NCI-H510A (cell line): ENCODE measurements at regions not wholly inside any gene's neighbourhood (a gene's known extent, or its start where the extent isn't known, plus 50 kb on each side); places are given as distances from the start of the nearest gene placed in this dataset.

Experiments used
- DNase-seq: peaks from one replicate; lab custom pipeline; 2025; lab: John Stamatoyannopoulos, UW

DNA sequence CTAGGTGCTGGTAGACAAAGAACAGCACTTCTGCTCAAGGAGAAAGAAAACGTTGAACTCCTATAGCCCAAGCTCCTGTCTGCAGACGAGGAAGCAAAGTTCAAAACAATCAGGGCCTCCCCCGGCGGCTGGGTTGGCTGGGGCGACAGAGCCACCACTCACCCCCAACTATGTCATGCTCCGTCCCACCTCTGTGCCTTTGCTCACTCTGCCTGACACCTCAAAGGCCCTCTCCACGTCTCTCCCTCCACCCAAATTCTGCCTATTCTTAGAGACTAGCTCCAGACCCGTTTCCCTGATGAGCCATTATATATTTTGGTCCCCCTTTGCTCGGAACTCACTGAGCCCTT is 304.3 kb downstream of the TLE3 start:
- DNase-seq: no peak

DNA sequence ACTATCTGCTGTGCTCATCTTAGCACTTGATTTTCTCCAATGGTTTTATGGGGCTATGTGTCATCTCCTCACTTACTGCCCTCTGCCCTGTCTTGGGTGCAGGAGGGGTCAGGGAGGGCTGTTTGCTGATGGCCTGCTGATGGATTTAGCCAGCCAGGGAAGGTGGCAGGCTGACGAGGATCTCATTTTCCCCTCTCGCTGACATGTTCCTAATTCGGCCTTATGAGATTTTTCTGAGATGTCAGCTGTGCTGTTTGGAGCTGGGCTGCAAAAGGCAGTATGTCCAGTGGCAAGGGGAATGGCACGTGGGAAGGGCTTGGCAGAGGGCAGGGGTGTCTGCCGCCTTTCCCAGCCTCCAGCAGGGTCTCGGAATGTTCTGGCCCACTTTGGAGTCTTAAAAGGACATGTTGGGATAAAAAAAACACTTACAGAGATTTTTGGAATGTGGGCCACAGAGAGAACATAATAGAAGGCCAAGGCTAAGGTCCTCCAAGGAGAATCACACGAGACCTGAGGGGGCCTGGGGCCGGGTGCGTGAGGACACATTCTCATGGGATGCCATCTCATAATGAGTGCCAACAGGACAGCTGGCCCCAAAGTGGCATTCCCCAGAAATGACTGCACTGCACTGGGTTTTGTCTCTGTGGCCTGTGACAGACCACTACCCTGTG is 303.8 kb downstream of the TLE3 start:
- DNase-seq: no peak

DNA sequence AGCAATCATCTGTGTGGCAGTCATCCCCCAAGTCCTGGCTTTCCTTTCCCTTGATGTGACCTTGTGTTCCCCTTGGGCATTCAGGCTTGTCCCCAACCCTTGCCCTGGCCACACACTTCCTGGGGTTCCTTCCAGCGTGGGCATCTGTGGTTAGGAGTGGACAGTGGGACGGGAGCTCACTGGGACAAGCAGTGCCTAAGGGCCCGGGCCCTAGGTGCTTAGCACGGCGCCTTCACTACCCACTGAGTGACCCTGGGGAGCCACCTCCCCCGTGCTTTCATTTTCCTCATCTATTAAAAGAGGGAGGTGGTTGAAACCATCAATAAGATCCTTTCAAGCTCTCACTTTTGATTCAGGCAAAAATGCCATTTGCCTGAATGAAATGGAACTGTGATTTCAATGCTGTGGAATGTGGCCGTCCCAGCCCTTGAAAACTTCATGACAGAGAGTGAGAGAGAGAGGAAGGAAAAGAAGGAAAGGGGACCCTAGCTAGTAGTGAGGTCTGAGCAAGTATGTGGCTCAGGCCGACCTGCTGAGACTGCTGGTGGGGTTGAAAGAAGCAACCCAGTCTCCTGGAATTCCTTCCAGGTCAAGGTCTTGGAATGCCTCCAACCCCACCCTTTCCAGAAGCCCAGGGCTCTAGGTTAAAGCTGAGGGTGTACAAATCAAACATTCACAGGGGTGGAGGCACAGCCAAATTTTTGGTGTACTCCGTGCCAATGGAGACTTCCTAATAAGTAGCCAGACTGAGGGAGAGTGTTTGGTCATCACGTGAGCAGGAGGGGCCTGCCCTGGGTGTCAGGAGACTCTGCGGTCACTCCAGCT is 302.9 kb downstream of the TLE3 start:
- no peak for DNase-seq

DNA sequence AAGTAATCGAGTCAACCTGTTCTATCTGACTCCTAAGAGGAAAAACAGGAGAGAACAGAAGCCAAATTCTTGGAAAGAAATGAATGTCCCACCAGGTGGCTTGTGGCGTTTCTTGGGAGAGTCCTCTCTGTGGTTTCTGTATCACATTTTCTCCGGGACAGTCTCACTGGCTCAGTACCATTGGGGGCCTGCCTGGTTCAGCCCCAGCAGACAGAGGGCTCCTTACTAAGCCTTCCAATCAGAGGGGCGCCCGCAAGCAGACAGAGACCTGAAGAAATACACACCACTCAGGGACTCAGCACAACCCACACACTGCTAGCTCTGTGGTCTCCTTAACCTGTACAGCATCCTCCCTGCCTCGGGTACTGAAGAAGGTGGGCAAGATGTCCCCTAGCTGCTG is 302.1 kb downstream of the TLE3 start:
- DNase-seq: no peak

DNA sequence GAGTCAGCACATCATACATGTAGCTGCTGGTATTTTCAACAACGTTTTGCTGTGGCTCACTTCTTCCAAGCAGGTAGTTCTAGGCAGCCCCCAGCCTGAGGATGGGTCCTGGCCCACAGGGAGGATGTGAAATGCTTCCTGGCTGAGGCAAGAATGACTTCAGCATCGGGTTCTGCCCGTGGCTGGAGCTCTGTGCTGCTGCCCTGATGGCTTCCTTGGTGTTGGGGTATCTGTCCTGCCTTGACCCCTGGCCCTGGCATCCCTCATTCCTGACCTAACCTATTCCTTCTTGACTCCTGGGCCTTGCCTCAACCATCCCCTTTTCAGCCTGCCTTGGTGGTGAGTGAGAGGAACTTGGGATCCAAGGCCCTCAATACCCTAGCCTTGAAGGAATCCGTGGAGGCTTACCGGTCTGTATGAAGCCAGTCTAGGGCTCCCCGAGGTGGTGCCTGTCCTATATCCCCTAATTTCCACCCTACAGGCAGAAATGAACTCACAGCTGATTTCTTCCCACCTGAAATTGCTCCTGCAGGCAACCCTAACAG is 300.6 kb downstream of the TLE3 start:
- no peak for DNase-seq

DNA sequence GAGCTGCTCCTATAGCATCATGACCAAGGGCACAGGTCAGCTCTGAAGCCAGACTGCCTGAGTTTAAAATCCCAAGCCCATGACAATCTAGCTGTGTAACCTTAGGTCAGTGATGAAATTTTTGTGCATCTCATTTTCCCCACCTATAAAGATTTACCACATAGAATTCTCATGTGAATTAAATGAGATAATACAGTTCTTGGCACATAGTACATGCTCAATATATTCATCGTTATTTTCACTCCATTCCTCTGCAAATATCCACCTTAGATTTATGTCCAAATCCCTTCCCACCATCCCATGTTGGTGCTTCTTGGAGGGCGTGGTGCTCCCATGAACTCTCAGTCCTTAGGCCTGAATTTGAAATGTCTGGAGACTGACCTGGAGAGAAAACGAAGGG is 300.1 kb downstream of the TLE3 start:
- DNase-seq: no peak

DNA sequence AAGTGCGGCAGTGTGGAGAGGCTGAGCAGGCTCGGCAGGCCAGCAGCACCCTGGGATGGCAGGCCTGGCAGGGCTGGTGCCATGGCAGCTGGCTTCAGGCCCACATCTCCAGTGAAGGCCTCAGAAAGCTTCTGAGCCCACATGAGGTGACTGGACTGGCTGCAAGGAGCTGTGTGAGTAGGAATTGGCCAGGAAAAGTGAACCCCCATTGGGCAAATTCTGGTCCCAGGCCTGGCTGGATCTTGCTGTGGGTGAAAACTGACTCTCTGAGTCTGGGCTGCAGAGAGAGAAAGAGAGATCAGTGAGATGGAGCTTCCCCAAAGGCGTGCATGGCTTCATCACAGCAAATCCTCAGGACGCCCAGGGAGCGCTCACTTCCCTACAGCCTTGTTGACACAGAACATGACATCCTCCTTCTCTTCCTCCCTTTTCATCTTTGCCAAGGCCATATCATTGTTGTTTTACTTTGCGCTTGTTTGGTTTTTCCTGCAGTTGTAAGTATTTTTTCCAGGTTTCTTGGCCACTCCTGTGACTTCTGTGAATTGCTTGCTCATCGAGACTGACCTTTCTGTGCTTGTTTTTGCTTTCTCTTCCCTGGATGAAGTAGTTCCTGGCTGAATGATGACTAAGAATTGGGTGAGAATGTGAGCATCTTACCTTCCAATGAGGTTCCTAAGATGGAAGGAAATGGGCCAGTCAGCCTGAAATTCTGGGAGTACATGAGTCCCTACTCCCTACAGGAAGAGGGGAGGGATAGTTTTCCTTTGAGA is 299.1 kb downstream of the TLE3 start:
- DNase-seq: no peak

DNA sequence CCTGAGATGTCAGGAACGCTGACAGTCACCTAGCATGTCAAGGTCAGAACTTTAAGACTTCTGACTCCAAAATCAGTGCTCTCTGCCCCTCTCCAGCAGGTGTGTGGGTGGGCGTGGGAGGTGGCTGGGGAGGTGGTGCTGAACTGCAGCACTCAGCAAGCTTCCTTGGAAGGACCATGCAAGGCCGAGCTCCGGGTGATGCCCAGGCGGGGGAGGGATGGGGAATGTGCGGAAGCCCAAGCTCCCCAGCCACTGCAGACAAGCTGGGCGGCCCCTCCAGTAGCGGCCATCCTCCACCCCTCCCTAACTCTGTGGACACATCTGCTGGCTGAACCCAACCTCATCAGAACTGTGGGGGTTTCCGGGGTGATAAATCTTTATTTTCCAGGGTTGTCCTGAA is 296.6 kb downstream of the TLE3 start:
- DNase-seq: no peak

DNA sequence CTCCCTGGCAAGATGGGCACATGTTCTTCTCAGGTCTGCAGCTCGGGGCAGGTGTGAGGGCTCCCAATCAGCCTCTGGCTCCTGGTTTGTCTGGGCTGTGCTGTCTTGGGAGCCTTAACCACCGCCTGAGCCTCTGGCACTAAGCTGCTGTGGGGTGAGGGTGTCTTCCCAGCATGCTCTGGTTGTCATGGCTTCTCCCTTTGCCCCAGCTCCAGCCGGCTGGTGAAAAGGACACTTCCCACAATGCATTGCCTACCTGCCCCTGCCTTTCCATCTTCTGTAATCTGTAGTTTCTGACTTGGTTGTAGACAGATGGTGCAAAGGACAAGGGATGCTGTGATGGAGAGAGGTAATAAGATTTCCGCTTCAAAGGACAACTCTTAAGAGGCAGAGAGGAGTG is 295.3 kb downstream of the TLE3 start:
- DNase-seq: no peak

DNA sequence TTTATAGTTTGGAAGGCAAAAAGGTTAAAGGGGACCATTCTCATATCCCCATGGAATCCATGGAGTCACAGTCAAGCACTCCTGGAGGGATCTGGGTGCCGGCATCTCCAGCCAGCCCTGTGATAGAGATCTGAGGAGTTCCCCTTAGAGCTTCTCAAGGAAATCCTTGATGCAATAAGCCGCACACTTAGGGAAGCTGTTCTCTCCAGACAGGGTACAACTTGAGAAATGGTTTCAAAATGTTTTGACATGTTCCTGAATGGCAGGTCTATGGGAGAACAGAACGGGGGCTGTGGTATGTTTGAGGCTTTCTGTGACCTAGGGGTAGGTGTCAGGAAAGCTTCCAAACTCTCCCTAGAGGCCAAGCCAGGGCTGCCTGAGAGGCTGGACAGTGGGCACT is 292.9 kb downstream of the TLE3 start:
- no peak for DNase-seq

DNA sequence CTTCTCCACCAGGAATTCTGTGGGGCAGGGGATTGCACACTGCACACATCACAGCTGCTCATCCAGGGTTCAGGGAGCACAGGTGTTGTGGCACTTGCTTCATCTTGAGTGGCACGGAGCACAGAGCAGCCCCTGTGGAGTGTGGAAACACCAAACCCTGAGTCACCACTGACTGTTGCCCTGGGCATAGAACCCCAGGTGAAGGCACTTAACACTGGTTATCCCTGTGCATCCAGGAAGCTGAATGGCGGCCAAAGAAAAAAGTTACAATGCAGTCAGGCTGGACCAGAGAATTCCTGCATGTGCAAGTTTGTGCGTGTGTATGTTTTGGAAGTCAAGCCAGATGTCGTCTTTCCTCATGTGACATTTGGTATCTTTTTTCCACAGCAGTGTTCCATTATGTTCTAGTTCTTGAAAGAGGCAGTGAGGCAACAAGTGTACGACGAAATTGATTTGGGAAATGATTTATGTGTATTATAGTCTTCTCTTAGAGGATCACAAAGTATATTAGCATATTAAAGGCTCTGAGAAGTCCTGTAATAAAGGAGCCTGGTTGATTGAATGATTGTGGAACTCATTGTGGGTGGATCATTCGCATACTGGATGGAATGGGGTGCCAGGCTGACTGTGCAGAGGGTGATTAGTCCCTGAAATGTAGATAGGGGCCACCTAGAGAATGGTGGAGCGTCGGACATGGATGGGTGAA is 292.3 kb downstream of the TLE3 start:
- no peak for DNase-seq

DNA sequence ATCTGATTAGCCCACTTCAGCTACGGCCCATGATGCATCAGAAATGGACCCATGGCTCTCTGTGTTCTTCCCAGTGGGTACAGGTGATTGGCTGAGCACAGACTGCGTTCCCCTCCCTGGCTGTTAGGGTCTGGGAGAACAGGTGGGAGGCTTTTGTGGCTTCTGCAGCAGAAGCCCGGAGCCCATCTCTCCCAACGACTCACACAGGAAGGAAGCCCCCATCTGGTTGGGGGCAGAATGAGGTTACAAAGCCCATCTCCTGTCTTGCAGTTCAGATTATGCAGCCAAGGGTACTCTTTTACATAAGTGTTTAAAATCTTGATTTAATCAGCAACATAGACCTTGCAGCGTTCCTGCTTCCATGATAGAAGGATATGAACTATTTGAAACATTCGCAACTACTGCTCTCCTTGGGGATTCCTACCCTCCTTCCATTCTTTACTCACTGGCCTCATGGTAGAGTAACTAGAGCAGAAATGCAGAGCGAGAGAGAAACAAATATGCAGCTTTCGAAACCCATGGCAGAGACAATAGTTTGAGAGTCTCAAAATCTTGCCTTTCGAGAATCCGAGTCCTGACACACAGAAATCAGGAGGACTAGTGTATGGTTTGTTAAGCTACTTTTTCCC is 291.3 kb downstream of the TLE3 start:
- DNase-seq: no peak

DNA sequence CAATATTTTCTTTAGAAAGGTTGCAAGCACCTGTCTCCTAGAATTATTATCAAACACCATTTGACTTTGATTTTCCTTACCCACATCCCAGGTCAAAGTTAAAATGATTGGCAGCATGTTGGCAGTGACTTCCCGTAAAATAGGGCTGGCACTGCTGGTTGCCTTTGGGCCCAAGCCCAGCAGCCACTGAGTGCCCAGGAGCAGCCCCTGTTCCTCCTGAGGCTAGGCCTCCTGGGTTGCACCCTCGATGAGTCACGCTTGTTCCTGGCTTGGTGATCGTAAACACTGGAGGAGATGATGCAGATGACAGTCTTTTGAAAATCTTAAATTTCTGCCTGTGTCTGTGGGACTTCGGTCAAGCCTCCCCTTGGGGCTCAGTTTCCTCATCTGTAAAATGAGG is 290.0 kb downstream of the TLE3 start:
- no peak for DNase-seq

DNA sequence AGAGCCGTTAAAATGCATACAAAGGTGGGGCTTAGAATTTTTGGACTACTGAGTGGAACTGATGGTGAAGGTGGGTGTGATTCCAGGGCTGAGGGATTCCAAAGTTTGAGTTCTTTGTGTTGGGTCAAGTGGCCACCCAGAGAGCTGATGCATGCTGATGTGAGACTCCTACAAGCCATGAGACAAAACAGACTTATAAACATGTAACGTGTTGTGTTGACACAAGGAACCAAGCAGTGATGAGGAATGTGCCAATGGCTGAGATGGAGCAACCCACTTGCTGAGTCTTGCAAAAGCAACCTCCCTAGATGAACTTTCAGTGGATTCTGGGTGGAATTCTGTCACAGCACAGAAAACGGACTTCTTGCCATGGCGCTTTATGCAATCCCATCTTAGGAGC is 289.0 kb downstream of the TLE3 start:
- DNase-seq: no peak

DNA sequence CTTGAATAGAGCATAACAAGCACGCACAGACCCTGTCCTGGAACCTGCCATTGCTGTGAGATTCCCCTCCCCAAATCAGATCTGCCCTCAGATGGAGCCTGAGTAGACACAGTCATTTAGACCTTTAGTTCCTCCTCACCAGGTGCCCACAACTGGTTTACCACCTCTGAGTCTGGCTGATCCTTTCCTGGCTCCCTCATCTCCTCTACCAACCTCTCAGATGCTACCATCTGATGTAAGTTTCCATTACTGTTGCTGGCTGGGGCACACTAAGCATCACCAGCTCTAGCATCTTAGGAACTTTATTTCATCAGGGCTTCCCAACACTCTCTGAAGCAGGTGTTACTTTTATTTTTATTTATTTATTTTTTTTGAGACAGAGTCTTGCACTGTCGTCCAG is 288.3 kb downstream of the TLE3 start:
- DNase-seq: no peak

DNA sequence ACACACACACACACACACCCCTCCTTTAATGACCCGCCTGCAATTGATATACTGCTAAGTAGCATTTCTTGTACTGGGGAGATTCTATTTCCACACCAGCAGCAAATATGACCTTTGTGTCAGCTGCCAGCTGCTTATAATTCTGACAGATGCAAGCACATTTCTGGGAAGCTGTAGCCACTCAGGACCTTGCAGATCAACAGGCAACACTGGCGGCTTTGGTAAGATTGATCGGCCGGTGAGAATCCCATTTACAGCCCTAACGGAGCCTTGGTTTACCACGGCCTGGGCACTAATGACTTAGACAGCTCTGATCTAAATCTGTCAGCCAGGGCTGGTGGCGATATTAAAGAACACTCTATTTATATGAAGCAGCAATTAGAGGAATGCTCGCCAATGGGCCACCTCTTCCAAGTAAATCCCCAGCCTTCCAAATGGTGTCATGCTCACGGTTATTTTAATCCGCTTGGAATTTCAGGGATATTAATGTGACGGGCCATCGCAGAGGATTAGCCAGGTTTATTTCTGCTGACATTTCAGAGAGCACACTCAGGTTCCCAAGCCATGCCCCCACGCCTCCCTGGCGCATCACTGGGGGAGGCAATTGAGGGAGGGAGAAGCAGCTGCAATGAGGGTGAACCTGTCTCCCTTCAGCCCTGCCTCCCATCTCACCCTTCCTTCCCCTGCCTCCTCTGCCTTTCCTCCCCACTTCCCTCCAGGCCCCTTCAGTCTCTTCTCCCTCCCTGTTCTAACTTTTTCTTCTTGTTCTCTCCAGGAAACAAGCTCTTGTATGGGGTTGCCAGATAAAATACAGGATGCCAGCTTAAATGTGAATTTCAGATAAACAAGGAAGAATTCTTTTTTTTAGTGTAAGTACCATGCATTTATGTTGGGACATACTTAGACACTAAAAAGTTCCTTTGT is 287.0 kb downstream of the TLE3 start:
- DNase-seq: no peak

DNA sequence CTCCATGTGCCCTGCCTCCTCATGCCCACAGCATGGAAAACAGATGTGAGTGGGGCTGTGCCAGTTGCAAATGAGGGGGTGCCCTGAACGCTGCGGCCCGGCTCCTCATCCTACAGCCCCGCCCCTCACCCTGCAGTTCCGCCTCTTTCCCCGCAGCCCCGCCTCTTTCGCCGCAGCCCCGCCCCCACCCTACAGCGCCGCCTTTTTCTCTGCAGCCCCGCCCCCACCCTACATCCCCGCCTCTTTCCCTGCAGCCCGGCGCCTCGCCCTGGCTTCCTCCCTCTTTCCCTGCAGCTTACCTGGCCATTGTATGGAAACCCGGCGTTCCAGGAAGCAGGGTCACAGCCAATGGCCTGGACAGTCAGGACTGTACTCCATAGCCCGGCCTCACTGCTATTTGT is 284.9 kb downstream of the TLE3 start:
- DNase-seq: no peak

DNA sequence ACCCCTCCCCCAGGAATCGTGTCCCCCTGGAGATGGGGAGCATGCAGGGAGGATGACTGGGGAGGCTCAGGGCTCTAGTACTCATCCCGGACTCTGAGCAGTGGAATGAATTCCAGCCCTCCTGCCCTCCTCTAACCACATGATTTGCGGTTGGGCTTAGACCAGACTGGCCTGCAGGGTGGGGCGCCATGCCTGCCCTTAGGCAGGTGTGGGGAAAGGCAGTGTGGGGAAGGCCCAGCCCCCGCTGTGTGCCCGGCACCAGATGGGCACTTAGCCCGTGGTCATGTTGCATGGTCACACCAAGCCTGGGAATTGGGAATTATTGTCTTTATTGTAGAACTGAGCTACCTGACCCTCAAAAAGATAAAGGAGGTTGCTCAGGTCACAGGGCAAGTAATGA is 283.8 kb downstream of the TLE3 start:
- DNase-seq: no peak

DNA sequence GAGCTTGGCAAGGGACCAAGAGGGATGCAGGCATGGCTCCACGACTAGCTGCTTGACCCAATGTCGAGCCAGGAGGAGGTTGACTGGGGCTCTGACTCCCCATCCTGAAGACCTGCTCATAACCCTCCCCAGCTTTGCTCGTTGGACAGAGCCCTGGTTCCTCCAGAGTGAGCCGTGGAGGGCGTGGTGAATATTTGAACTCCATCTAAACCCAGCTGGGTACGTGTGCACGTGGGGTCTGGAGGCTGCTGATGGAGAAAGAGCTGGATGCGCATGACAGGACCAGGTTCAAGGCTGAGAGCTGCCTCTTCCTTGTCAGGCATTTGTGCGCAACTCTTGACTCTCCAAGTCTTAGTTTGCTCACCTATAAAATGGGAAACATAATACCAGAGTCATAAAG is 282.8 kb downstream of the TLE3 start:
- no peak for DNase-seq

DNA sequence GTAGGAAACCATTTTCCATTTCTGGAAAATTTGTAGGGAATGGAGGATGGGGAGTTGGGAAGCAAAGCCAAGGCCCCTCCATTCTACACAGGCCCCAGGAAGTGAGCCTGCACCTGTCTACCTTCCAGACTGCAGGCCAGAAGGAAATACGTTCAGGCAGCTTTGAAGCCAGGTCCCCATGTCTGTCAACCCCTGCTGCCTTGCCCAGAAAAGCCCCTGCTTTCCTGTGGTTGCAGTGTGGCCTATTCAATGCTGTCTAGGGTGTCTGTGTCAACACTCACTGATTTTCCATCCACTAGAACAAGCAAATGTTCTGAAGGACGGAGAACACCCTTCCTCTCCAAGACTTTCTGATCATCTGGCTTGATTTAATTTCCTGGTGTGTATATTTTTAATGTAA is 281.9 kb downstream of the TLE3 start:
- DNase-seq: no peak

DNA sequence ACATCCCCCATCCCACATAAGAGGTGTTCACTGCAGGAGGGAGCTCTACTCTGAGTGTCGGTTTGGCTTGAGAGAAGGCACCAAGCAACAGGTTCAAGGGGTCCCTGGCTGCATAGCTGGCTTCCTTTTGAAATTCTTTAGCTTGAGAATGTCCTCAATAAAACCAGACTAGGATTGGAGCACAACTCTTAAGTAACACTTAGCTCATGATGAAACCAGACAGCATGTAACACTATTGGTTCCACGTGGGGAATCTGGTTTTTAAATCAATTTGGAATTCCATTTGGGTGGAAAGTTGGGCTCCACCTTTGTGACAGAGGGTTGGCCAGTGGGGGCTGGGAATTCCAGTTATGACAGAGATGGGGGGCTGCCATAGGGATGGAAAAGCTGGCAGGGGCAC is 281.2 kb downstream of the TLE3 start:
- DNase-seq: no peak
